HK-2 (cell line): ENCODE measurements at regions not wholly inside any gene's neighbourhood (a gene's known extent, or its start where the extent isn't known, plus 50 kb on each side); places are given as distances from the start of the nearest gene placed in this dataset.
"Not testable (repeated sequence)": the region's sequence is repeated elsewhere in the genome, so short reads cannot be mapped to it uniquely, and the experiment has no call there.

Experiments used
- DNase-seq: peaks from one replicate; pipeline ENCODE4 v3.0.0-alpha.2; 2018; ENCODE audit not compliant: unreplicated experiment

DNA sequence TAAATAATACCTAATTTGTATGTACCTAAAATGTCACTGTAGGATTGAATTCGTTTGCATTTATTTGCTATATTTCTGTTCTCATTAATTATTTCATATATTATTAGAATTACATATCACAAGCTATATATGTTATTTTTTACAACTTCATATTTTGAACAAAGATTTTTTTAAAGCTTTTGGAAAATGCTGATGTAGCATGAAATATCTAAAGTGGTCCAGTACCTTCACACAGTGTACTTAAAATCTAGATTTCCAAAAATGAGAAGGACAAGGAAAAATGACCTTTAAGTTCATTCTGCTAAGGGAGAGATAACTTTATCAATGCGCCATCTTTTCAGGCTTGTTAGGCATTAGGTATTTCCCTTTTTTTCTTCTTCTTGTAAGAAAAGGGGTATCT lies 71.8 kb downstream of the LARP7 start:
- DNase-seq = no peak

DNA sequence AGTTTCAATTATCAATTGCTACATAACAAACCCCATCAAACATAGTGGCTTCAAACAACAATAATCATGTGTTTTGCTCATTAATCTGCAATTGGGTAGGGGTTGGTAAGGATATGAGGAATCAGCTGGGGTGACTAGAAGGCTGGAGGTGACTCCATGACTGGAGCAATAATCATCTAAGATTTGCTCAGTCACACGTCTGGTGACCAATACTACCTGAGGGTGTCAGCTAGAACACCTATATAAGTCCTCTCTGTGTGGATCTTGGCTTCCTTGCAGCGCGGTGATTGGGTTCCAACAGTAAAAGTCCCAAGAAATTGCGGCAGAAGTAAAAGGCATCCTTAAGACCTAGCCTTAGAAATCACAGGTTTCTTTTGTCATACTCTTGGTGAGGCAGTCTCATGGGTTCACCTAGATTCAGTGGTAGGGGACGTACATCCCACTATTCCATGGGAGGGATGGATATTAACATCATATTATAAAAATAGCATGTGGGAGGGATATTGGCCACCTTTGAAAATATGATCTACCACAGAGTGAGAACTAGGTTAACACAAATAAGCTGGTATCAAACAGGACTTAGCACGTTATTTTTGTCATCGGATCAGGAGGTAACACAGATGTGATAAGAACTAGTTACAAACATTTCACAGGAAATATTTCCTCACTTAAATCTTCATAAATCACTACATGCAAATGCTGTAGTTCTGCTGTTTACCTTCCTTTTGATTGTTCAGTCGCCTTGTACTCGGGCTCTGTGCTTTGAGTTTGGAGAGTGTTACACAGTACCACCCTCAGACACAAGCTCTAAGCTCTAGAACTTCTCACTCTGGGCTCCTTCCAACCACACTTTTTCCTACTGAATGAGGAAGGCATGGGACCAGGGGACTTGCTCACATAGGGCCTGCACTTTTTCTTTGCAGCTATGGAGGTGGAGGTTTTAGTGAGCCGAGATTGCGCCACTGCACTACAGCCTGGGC lies 78.3 kb downstream of the LARP7 start:
- no peak for DNase-seq

DNA sequence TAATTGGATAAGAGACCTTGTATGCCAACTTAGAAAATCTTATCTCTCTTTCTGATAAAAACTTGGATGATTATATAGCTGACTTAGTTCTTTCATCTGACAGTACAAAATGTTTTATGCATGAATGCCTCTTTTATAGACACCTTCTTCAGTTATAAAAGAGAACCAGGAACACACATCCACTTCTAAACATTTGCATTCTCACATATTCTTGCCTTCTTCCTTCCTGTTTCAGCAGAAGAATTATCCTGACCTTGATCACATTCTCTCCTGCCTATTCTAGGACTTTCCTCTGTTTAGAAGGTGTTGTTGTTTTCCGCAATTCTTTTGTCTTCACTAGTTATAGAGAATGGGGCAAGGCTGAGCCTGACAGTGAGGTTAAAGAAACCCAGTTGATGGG lies 80.9 kb downstream of the LARP7 start:
- no peak for DNase-seq

DNA sequence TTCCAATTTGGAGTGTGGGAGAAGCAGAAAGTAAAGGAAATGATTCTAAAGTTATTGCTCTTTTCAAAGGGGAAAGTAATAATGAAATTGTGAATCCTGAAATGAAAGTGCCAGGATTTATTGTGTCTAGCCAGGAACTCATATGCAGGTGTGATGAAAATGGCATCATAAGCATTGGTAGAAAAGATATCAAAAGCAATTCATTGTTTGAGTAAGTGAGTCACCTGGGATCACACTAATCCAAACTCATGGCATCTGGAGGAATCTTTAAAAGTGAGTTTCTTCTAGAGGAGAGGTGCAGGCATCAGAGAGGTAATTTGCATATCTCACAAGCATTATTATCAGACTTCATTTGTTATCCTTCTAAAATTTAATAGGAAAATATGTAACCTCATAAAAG lies 84.7 kb downstream of the LARP7 start:
- no peak for DNase-seq

DNA sequence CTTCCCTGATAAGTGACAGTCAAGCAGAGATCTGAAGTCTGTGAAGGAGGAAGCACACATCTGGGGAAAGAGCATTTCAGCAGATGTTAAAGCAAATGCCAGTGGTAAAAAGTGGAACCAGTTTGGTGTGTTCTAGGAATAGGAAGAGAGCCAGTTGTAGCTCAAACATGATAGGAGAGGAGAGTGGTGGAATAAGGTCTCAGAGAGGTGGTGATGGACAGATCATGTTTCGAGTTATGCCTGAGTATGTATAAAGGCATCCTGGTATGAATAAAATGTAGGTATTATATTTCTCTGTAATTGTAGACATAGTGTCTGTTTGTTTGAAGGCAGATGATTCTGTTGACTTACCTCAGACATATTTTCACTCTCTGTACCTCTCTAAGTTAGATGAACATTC lies 89.1 kb downstream of the LARP7 start:
- DNase-seq = no peak

DNA sequence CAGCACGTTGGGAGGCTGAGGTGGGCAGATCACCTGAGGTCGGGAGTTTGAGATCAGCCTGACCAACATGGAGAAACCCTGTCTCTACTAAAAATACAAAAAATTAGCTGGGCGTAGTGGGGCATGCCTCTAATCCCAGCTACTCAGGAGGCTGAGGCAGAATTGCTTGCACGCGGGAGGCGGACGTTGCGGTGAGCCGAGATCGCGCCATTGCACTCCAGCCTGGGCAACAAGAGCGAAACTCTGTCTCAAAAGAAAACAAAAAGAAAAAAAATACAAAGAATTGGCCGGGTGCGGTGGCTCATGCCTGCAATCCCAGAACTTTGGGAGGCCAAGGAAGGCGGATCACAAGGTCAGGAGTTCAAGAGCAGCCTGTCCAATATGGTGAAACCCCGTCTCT lies 90.8 kb downstream of the LARP7 start:
- DNase-seq = not testable (repeated sequence)

DNA sequence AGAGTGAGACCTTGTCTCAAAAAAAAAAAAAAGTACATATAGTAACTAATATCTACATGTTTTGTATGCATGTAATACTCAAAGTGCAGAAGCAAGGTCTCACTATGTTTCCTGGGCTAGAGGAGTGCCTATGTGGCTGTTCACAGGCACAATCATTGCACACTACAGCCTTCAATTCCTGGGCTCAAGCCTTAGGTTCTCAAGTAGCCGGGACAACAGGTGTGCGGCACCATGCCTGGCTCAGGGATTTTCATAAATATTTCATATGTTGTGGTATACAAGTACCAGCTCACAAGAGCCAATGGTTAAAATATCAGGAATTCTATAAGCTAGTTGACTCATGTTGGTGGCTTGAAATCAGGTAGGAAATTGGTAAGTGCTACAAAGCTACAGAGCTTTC lies 94.8 kb downstream of the LARP7 start:
- no peak for DNase-seq

DNA sequence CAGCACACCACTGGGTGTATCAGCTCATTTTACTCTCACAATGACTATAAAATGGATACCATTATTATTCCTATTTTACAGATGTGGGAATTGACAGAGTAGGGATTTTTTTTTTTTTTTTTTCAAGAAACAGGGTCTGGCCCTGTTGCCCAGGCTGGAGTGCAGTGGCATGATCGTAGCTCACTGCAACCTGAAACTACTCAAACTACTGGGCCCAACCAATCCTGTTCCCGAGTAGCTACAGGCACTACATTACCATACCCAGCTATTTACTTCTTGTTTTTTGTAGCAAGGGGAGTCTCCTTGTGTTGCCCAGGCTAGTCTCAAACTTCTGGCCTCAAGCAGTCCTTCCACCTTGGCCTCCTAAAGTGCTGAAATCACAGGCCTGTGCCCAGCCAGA lies 95.2 kb downstream of the LARP7 start:
- DNase-seq = no peak

DNA sequence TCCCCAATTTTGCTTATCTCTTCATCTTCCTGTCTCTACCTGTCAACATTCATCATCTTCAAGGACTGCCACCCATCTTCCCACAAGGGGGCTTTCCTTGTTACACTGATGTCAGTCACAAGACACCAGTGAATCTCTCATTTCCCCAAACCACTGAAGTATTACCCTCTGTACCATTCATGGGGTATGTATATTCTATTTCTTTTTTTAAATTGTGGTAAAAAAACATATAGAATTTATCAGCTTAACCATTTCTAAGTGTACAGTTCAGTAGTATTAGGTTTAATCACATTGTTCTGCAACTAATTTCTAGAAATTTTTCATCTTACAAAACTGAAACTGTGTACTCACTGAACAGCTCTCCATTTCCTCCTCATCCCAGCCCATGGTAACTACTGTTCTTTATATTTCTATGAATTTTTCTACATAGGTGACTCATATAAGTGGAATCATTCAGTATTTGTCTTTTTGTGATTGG lies 98.6 kb downstream of the LARP7 start:
- no peak for DNase-seq

DNA sequence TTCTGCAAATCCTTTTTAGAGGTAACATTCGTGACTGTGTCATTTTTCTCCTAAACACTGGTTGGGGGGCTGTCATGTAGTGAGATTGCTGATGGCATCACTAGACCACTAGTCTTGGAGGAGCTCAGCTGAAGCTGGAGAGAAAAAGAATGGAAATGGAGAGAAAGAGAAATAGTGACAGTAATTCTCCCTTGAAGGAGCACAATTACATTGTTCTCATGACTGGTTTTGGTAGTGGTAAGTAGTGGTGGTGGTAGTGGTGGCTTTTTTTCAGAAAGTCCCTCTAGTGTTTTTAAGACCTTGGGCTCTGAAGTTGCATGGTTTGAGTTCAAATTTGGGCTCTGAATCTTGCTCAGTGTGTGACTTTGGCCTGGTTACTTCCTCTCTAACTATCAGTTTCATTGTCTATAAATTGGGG lies 99.8 kb downstream of the LARP7 start:
- DNase-seq = no peak

DNA sequence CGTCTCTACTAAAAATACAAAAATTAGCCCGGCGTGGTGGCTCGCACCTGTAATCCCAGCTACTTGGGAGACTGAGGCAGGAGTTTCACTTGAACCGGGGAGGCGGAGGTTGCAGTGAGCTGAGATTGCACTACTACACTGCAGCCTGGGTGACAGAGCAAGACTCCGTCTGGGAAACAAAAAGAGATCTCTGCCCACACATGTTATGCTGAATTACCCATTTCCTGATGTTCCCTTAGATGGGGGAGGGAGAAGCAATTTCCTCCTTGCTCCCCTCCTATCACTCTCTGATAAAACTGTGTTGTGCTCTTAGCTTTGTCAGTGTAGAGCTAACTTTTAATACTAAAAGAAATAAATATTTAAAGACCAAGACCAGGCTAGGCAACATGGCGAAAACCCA lies 102.5 kb downstream of the LARP7 start:
- no peak for DNase-seq

DNA sequence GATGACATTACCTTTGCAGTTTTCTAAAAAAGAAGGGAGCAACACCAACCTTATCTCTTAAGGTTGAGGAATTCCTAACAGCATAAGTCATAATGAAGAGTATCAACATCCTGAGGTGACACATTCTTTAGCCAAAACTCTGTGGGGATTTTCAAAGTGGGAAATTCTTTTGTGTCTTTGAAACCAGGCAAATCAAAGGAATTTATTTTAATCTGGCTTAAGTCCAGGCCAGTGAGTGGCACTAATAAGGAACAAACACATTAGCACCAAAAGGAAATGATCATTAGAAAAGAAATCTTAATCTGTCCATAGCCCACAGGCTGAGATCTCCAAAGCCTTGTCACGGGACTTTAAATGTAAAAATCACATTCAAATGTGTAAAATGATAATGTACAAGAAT lies 110.1 kb downstream of the LARP7 start:
- no peak for DNase-seq

DNA sequence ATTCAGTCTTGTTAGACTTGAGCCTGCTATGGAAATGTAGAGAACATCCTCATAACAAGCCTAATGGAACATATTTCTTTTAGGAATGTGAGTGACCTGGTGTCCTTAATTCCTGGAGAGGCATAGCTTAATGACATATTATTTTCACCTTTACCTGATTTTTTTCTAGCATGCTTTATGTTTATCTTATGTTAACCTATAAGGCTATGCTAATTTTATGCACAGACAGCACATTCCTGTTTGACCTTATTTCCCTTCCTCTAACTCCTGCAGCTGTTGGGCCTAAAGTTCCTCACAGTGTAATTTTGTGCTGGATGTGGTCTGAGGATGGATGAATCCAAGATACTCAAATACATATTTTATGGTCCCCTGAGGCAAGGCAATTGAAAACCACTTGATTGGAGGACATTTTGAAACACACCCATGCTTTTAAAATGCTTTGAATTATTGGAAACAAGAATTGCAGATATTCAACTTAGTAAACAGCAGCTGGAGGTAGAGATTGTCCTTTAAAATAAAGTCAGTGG lies 111.5 kb downstream of the LARP7 start:
- no peak for DNase-seq

DNA sequence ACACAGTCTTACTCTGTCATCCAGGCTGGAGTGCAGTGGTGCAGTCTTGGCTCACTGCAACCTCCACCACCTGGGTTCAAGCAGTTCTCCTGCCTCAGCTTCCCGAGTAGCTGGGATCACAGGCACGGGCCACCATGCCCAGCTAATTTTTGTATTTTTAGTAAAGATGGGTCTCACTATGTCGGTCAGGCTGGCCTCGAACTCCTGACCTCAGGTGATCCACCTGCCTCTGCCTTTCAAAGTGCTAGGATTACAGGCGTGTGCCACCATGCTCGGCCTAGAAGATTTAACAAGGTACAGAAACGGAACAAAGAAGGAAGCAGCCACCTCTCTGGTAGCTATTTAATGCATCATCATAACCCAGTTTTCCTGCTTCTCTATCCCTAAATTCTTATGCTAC lies 113.8 kb downstream of the LARP7 start:
- not testable (repeated sequence) for DNase-seq

DNA sequence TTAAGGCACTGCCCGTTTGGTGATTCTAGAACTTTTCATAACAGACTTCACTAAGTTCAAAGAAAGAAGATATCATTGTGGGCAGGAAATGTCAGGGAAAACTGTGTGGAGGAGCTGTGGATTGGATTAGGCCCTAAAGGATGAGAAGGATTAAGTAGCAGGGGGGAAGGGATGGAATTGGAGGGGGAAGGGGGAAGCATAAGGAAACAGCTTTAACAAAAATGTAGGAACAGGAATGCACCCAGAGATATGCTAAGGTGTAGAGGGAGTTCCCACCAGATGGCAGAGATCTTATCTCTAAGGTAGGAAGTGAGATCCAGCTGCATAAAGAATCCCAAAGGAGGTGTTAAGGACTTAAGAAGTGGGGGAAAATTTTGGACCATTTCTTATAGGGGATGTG lies 114.5 kb downstream of the LARP7 start:
- DNase-seq = no peak

DNA sequence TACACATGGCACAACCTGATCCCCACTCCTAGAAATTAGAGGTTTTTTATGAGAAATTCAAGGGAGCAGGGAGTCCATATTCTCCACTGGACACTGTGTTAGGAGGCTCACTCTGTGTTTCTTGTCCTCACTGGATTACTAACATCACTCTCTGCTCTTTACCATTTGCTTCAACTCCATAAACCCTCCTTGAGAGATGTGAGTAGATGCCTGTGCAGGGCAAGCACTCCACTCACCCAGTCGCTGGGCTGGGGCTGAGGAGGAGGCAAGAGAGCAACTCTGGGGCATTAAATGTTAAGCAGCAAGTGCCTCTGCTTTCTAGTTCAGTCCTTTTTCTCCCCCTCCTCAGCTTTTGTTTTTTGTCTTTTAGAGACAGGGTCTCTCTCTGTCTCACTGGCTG lies 115.1 kb downstream of the LARP7 start:
- no peak for DNase-seq

DNA sequence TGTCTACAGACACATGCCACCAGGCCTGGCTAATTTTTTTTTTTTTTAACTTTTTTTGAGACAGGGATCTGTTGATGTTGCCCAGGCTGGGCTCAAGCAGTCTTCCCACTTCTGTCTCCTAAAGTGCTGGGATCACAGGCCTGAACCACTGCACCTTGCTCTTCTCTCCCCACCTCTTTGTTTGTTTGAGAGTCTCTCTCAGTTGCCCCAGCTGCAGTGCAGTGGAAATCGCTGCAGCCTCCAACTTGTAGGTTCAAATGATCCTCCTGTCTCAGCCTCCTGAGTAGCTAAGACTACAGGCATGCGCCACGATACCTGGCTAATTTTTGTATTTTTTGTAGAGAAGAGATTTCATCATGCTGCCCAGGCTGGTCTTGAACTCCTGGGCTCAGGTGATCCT lies 115.6 kb downstream of the LARP7 start:
- DNase-seq = no peak

DNA sequence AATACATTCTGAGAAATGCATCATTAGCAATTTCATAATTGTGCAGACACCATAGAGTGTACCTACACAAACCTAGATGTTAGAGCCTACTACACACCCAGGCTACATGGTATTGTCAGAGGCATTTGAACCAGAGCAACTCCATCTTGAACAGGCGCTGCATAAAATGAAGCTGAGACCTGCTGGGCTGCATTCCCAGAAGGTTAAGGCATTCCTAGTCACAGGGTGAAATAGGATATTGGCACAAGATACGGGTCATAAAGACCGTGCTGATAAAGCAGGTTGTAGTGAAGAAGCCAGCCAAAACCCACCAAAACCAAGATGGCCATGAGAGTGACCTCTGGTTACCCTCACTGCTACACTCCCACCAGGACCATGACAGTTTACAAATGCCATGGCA lies 116.4 kb downstream of the LARP7 start:
- no peak for DNase-seq

DNA sequence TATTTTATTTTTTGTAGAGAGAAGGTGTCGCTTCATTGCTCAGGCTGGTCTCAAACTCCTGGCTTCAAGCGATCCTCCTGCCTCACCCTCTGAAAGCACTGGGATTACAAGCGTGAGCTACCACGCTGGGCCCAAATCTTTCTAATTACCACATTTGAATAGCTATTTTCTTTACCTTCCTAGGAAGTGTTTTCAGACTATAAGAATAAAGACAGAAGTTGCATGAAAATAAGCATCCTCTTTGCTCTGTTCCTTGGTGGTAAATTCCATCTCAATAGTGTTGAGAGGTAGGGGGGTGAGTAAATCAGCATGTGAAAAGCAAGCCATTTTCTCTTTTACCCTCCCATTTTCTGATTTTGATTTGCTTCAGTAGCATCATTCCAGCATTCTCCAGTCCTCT lies 122.4 kb downstream of the LARP7 start:
- no peak for DNase-seq

DNA sequence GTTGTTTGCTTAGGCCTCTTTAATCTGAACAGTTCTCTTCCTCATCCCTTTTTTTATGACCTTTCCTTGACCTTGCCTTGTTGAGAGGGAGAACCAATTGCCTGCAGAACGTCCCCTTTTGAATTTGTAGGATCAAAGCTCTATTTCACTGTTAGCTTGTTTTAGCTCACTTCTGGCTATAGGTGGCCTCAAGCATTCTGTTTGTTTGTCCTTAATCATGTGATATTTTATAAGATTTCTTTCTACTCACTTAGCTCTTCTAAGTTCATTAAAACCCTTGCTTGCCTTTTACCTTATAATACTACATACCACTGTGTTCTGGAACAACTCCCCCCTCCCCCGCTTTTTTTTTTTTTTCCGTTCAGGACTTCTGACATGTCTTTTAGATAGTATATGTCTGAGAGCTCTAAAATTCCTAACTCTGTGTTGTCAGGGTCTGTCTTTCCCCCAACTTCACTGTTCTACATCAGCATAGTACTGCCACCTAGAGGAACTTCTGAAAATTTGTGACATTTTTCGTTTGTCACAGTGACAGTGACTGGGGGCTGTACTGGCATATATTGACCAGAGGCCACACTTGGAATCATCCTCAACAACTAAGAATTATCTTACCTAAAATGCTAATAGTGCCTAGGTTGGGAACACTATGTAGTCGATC lies 128.5 kb downstream of the LARP7 start:
- no peak for DNase-seq

DNA sequence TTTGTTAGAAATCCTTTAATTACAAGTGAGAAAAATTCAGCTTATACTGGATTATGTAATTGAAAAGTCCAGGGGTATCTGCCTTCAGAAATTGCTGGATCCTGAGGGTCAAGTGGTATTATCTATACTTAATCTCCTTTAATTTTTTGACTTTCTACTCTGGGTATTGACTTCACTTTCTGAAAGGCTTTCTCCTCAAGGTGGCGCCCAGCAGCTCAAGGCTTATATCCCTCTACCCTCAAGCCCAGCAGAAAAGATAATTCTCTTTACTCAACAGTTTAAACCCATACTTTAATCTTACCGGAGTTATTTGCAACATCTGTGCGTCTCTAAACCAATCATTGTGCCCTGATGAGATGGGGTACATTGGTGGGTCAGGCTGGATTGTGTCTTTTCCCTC lies 129.5 kb downstream of the LARP7 start:
- DNase-seq = no peak

DNA sequence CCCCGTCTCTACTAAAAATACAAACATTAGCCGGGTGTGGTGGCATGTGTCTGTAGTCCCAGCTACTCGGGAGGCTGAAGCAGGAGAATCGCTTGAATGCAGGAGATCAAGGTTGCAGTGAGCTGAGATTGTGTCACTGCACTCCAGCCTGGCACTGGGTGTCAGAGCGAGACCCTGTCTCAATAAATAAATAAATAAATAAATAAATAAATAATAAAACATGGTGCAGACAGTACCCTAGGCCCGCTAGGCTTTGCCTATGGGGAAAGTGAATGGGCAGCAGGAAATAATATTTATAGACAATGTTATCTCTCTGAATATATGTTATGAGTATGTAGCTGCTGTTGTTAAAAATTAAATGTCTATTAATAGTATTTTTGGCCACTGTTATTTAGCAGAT lies 130.4 kb downstream of the LARP7 start:
- no peak for DNase-seq

DNA sequence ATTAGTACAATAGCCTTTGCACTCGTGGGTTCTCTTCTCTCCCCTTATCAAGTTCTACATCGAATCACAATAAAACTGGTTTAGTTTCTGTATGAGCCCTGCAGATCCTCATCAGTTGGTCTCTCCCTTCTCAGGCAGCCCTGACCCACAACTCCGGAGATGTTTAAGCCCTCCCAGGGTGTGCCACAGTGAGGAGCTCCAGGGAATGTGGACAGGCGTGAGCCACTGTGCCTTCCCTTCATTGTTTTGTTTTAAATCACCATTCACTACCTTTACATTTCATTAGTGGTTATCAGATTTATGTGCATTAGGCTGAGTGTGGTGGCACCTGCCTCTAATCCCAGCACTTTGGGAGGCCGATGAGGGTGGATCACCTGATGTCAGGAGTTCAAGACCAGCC lies 133.2 kb downstream of the LARP7 start:
- no peak for DNase-seq
